ENCODE measurements at regions not wholly inside any gene's neighbourhood (a gene's known extent, or its start where the extent isn't known, plus 50 kb on each side); places are given as distances from the start of the nearest gene placed in this dataset.

DNA sequence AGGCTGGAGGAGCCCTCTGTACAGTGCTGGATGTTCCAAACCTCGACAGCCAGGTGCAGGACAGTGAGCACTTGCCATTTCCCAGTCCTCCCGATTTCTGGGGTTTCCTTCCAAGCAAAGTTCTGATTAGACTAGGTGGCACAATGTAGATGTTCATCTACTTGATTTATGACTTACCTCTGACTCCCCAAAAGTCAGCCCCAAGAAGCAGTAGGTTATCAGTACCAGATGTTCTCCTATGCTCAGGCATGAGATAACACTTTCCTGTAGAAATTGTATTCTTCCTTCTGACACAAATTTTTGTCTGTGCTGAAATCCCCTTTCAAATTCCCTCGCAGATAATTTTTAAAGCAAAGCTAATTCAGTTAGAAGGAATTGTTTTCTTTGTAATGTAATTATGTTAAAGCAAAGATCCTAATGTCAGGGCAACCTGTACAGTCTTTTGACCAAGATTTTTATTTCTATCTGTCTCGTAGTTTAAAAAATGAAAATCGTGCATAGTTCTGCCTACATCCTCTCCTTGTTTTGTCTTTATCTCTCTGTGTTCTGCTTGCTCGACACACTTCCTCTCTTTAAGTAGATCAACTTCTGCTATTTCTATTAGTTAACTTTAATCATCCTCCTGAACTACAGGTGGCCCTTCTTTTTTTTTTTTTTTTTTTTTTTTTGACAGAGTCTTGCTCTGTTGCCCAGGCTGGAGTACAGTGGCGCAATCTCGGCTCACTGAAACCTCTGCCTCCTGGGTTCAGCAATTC, 102.4 kb upstream of the PJA2 start:
- ChIA-PET POLR2A (ENCODE audit: low non-redundant PET) (no interaction called here), CTCF (no interaction called here)
- TF ChIP-seq, protein P1, sequence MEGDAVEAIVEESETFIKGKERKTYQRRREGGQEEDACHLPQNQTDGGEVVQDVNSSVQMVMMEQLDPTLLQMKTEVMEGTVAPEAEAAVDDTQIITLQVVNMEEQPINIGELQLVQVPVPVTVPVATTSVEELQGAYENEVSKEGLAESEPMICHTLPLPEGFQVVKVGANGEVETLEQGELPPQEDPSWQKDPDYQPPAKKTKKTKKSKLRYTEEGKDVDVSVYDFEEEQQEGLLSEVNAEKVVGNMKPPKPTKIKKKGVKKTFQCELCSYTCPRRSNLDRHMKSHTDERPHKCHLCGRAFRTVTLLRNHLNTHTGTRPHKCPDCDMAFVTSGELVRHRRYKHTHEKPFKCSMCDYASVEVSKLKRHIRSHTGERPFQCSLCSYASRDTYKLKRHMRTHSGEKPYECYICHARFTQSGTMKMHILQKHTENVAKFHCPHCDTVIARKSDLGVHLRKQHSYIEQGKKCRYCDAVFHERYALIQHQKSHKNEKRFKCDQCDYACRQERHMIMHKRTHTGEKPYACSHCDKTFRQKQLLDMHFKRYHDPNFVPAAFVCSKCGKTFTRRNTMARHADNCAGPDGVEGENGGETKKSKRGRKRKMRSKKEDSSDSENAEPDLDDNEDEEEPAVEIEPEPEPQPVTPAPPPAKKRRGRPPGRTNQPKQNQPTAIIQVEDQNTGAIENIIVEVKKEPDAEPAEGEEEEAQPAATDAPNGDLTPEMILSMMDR (conservative IDR thresholded peaks at IDR 0.05; ENCODE audit: low read depth) = no peak
- DNase-seq (ENCODE audit: low spot score) = no peak
- no peak overlapping the region for H3K27ac ChIP-seq

DNA sequence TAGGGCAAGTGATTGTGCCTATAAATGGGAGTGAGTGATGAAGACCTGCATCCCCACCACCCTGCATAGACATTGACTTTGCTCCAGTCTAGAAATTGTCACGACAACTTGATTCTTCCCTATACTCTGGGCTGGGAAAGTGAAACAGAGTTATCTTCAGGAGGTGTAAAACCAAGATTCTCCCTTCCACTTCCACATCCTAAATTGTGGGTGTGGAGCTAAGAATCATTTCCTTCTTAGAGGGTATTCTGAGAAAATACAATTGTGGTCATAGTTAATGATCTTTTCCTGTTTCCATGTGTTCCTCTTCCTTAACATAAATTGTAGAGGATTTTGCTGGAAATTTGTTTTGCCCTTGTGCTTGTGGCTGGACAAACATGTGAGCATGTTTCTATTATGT, 96.8 kb upstream of the PJA2 start:
- DNase-seq (ENCODE audit: low spot score) = no peak
- H3K27ac ChIP-seq = no peak overlapping the region
- ChIA-PET POLR2A (ENCODE audit: low non-redundant PET) (no interaction called here), CTCF (no interaction called here)
- TF ChIP-seq, protein P1 (conservative IDR thresholded peaks at IDR 0.05; ENCODE audit: low read depth) = no peak

DNA sequence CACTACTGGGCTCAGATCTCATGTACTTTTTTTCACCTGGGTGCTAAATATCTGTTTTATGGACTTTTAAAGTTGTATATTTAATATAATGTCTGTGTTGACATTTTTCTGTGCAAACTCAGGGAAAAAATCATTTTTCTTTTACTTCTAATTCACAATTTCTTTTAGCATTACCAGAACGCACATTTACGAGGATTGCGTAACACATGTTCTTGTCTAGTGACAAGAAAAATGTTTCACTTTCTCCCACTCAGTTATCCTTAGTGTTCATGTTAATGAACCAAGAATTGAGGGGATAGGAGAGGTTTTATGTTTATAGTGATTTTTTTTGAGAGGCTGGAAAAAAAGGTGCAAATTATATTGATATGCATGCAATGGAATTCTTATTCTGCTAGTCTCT, 86.3 kb upstream of the PJA2 start:
- POLR2A ChIA-PET (ENCODE audit: low non-redundant PET) = no interaction called here
- no peak overlapping the region for H3K27ac ChIP-seq
- DNase-seq (ENCODE audit: low spot score) = no peak
- TF ChIP-seq, protein P1 (conservative IDR thresholded peaks at IDR 0.05; ENCODE audit: low read depth) = no peak
- CTCF ChIA-PET = no interaction called here

DNA sequence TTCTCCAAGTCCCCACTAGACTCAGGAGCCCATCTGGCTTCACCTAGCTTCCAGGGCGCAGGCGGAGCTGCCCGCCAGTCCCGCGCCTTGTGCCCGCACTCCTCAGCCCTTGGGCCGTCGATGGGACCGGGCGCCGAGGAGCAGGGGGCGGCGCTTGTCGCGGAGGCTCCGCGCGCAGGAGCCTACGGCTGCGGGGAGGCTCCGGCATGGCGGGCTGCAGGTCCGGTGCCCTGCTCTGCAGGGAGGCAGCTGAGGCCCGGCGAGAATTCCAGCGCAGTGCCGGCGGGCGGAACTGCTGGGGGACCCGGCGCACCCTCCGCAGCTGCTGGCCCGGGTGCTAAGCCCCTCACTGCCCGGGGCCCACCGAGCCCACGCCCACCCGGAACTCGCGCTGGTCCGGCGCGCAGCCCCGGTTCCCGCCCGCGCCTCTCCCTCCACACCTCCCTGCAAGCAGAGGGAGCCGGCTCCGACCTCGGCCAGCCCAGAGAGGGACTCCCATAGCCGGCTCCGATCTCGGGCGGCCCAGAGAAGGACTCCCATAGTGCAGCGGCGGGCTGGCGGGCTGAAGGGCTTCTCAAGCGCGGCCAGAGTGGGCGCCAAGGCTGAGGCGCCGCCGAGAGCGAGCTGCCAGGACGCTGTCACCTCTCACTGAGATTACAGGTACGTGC, 78.1 kb upstream of the PJA2 start:
- no peak overlapping the region for H3K27ac ChIP-seq
- TF ChIP-seq, protein P1 (conservative IDR thresholded peaks at IDR 0.05; ENCODE audit: low read depth) = no peak
- DNase-seq (ENCODE audit: low spot score) = no peak
- CTCF ChIA-PET = no interaction called here
- POLR2A ChIA-PET (ENCODE audit: low non-redundant PET) = no interaction called here

DNA sequence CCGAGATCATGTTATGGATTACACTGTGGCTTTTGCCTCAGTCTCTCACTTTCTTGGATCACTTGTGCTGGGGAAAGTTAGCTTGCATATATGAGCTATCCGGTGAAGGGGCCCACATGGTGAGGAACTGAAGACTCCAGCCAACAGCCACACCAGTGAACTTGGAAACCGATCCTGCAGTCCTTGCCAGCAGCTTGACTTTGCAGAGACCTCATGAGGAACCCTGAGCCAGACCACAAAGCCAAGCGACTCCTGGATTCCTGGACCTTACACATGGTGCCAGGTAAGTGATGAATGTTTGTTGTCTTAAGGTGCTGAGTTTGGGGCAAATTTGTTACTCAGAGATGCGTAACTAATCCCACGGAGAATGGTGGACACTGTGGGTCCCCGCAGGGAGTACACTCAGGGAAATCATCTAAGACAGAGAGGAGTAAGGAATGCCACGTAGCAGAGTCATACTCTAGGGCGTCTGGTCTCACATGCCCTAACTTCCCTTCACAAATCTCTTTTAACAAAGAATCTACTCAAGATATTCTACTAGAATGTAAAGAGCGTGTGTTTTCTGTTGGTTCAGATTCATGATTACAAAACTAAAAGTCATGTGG, 76.5 kb upstream of the PJA2 start:
- H3K27ac ChIP-seq = no peak overlapping the region
- no peak for DNase-seq (ENCODE audit: low spot score)
- ChIA-PET CTCF (interaction anchor here (1.0 kb wide), 1 partner anchor 30 kb away, joined by 4 read pairs; no protein-coding TSS in a partner anchor), POLR2A (ENCODE audit: low non-redundant PET) (no interaction called here)
- TF ChIP-seq, protein P1 (conservative IDR thresholded peaks at IDR 0.05; ENCODE audit: low read depth) = no peak

DNA sequence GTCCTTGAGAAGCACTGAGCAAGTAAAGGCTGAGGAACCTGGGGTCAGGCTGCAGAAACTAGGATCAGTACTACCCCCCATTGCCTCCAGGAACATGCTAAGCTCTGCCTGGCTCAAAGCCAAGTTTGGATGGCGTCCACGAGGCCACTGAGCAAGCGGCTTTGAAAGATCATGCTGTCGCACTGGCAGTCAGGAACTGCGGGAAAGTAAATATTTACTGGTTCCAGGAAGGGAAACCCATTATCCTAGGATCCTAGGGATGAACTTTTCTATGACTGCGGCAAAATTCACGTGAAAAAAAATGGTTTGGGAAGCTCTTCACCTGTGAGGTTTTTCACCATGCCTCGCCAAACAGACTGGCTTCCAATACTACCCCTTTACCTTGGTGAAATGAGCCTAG, 75.3 kb upstream of the PJA2 start:
- ChIA-PET CTCF (no interaction called here), POLR2A (ENCODE audit: low non-redundant PET) (no interaction called here)
- H3K27ac ChIP-seq = no peak overlapping the region
- DNase-seq (ENCODE audit: low spot score) = no peak
- TF ChIP-seq, protein P1 (conservative IDR thresholded peaks at IDR 0.05; ENCODE audit: low read depth) = no peak

Data from RWPE1 (cell line).